GM19324 (cell line): ENCODE measurements at regions not wholly inside any gene's neighbourhood (a gene's known extent, or its start where the extent isn't known, plus 50 kb on each side); places are given as distances from the start of the nearest gene placed in this dataset.
"Not testable (repeated sequence)": the region's sequence is repeated elsewhere in the genome, so short reads cannot be mapped to it uniquely, and the experiment has no call there.

Source experiments
- ATAC-seq: cut with Tn5 transposase; IDR thresholded peaks from one replicate; pipeline ENCODE4 v1.9.1; 2021; ENCODE audit warnings: mild to moderate bottlenecking, moderate library complexity; ENCODE audit not compliant: unreplicated experiment, low FRiP score

- no peak for ATAC-seq
These were observed 114.2 kb upstream of the LY86 start for GRCh38 chr6:6474170-6474920.

GRCh38 chr6:6479785-6480184 is 108.7 kb upstream of the LY86 start:
- ATAC-seq = no peak

GRCh38 chr6:6482256-6482655 is 106.3 kb upstream of the LY86 start:
- ATAC-seq = no peak

GRCh38 chr6:6483168-6483567 is 105.4 kb upstream of the LY86 start:
- no peak for ATAC-seq

GRCh38 chr6:6483733-6484132 is 104.8 kb upstream of the LY86 start:
- no peak for ATAC-seq

- no peak for ATAC-seq
These were observed 103.8 kb upstream of the LY86 start for GRCh38 chr6:6484681-6485080.

- no peak for ATAC-seq
These were observed 101.9 kb upstream of the LY86 start for GRCh38 chr6:6486595-6486994.

- ATAC-seq = no peak
These were observed 96.8 kb upstream of the LY86 start for GRCh38 chr6:6491761-6492160.

GRCh38 chr6:6492675-6493074 is 95.8 kb upstream of the LY86 start:
- no peak for ATAC-seq

GRCh38 chr6:6494139-6494538 is 94.4 kb upstream of the LY86 start:
- not testable (repeated sequence) for ATAC-seq

- ATAC-seq = no peak
These were observed 93.8 kb upstream of the LY86 start for GRCh38 chr6:6494677-6495076.

GRCh38 chr6:6495851-6496250 is 92.7 kb upstream of the LY86 start:
- ATAC-seq = no peak

- no peak for ATAC-seq
These were observed 91.0 kb upstream of the LY86 start for GRCh38 chr6:6497541-6497940.

GRCh38 chr6:6497976-6498375 is 90.5 kb upstream of the LY86 start:
- no peak for ATAC-seq

- ATAC-seq = no peak
These were observed 85.3 kb upstream of the LY86 start for GRCh38 chr6:6503191-6503590.

- no peak for ATAC-seq
These were observed 83.4 kb upstream of the LY86 start for GRCh38 chr6:6505111-6505510.

- no peak for ATAC-seq
These were observed 79.9 kb upstream of the LY86 start for GRCh38 chr6:6508643-6509042.

GRCh38 chr6:6509284-6509683 is 79.2 kb upstream of the LY86 start:
- no peak for ATAC-seq

GRCh38 chr6:6512711-6513110 is 75.8 kb upstream of the LY86 start:
- ATAC-seq = no peak

- no peak for ATAC-seq
These were observed 72.6 kb upstream of the LY86 start for GRCh38 chr6:6515691-6516607.

- no peak for ATAC-seq
These were observed 71.7 kb upstream of the LY86 start for GRCh38 chr6:6516666-6517458.
